GM19035 (cell line): ENCODE measurements at regions not wholly inside any gene's neighbourhood (a gene's known extent, or its start where the extent isn't known, plus 50 kb on each side); places are given as distances from the start of the nearest gene placed in this dataset.
"Not testable (repeated sequence)": the region's sequence is repeated elsewhere in the genome, so short reads cannot be mapped to it uniquely, and the experiment has no call there.

Experiments used
- ATAC-seq: cut with Tn5 transposase; IDR thresholded peaks from one replicate; pipeline ENCODE4 v1.9.1; 2021; ENCODE audit not compliant: unreplicated experiment

DNA sequence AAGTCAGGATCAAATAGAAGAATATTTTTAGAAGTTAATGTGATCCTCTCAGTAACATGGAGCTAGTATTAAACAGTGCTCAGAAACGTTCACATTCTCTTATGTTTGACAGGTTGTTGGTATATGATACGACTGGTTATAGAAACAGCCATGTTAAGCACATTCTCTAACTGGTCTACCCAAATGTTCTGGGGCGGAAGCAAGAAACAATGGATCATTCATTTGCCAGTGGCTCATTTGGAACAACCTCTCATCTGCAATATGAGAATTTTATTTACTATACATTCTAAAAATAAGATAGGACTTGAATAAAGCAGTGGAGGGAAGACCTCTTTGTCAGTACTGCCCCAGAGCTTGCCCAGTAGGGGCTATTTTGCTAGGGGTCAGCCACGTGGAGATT is 167.1 kb upstream of the FAM98A start:
- ATAC-seq: no peak

DNA sequence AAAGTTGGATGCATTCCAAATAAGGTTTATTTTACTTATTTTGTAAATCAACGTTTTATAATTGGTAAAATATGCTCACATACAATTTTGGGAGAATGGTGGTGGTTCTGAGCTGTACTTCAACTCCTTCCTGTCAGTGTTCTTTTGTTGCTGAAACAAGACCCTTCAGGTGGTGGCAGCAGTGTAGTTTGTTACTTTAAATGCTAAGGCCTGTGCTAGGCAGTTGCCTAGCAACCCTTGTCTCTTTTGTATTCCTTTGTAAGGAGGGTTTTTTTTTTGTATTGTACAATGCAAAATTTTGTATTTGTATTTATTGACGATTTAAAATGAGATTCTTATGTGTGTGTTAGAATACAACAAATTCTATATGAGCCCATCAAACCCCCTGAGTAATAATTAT is 166.0 kb upstream of the FAM98A start:
- no peak for ATAC-seq

DNA sequence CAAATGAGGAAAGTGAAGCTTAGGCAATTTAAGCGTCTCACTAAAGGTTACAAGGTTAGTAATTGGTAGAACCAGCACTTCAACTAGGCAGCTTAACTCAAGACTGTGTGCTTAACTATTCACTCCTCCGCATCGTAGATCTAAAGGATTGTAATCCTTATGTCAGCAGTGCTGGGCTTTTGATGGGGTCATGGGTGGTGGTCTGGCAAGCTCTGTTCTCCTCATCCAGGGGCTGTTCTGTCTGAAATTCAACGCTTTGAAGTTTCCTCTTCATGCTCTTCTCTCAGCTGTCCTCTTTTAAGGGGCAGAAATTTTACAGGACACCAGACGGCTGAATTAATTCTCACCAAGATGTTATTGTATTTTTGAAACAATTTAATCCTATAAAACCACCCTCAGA is 165.5 kb upstream of the FAM98A start:
- no peak for ATAC-seq

DNA sequence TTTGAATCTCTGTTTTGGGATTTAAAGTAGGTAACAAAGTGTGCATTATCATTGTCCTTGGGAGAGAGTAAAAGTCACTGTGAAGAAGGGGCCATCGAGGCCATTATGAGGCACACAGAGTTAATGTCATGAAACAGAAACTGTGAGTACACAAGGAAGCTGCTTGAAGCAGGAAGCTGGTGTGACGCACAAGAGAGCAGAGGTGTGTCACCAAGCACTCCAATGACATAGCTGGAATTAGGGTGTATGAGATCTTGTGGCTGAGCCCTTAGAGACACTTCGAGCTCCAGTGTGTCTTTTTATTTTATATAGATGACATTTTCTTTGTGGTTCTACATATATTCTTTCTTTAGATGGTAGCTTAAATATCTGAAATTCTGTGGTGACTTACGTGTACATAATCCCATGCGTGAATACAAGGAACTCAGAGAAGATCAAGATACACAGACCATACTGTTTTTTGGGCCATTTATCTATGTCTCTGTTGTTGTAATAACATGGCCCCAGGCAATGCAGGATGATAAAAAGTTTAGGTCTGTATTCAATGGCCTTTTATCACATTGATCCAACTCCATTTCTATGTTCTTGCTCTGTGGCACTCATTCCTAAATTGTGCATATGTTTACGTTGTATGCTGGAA is 164.7 kb upstream of the FAM98A start:
- no peak for ATAC-seq

DNA sequence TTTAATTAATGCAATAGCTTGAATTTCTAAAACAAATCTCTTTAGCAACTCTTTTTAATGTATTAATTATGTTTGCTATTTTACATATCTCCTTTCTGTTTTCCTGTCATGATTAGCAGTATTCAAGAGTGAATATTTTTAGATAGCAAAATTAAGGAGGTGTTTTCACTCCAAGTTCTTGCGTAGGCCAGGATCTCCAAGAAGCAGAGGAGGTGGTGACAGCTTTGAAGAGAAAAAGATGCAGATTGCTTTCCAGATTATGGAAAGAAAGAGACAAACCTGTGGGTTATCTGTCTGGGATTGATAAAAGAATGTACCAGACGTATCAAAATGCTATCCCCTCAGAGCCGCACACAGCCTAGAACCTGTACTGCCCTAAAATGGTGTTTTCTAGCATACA is 163.5 kb upstream of the FAM98A start:
- ATAC-seq: no peak

DNA sequence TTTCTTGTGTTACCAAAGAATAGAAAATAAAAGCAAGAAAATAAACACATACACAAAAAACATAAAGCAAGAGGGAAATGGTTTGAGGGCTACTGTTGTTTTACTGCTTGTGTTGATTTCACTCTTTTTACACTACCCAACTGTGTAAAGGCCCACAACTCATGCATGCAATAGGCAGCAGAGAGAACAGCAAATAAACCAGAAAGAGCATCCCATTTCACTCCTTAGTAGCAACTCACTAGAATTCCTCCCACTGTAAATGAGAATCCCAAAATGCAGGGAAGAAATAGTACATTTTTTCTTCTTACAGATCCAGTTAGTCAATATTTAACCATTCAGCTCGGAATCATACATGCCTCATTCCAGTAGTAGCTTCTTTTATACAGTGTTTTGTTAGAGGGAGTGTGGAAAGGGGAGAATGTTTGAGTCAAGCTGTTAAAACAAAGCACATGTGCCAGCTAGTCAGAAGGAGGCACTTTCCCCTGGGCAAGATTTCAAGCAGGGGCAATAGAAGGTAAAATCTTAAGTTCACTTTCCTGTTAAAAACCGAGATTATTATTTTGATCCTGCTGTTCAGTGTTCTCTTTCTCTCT is 147.2 kb upstream of the FAM98A start:
- no peak for ATAC-seq

DNA sequence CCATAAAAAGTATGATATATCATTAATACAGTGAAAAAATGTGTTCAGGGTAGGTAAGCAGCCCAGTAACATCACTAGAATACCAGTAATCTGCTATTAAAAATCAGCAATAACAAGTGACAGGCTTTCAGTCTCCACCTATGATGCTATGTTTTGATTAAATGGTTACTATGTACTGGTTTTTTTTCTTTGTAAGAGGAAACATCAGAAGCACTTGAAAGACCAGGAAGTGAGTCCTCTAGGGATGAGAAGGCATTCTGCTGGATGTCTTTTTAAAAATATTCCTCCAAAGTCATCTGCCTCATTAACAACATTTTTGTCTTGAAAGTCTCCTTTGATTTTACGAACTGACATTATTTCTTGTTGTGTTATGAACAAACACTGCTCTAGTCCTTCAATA is 136.0 kb upstream of the FAM98A start:
- ATAC-seq: no peak

DNA sequence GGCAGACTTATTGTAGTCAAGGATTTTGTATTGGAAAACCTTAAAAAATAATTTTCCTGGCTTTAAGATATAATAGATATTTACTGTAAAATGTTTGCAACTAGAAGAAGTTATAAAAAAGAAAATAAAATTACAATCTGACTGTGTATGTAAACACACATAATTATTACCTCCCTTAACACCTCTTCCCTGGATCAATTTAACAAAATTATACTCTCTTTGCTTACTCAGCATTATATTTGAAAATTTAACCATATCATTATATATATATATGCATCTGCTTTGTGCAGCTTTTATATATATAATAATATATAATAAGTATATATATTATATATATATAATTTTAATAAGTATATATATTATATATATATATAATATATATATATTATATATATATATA is 131.7 kb upstream of the FAM98A start:
- ATAC-seq: no peak

DNA sequence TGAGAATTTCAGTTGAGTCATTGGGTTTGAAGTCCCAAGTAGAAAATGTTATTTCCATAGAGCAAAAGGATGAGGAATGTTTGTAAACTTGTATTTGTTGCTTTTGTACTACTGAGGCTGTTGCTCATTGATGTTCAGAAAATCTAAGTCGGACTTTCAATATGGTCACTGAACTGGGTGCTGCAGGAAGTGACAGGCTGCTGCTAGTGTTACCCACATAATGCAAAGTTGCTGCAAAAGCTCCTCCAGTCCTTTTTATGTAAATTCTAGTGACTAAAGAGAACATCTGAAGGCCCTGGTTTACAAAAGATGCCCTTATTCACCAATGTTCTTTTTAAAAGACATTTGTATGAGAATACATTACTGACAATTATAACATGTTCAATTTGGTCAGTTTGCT is 131.1 kb upstream of the FAM98A start:
- ATAC-seq: no peak

DNA sequence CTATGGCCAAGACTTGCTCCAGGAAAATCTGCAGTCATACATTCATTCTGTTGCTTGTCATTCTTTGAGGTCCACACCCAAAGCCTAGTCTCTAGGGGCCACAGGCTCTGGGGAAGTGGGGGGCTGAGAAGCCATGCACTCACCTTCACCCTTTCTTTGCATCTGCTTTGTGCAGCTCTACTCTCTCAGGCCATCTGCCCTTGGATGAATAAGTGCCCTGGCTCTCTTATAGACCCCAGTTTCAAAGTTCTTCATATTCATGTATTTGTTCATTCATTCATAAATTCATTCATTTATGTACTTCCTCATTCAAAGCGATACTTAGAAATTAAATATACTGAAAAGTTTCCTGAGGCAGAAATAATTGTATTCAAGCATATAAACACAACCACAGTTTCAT is 130.3 kb upstream of the FAM98A start:
- ATAC-seq: no peak

DNA sequence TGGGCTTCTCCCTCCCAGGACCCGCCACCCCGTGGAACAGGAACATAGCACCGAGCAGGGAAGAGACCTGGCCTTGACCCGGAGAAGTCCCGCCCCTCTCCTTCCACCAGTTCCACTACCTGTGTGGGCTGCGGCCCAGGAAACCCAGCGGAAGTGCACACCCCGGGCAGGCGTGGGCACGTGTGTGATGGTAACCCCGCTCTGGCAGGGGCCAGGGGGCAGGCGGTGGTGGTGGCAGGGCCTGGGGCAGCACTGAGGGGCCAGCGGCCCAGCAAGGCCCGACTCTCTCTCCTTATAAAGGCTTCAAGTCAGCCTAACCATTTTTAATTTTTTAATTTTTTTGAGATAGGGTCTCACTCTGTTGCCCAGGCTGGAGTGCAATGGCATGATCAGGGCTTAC is 129.0 kb upstream of the FAM98A start:
- no peak for ATAC-seq

DNA sequence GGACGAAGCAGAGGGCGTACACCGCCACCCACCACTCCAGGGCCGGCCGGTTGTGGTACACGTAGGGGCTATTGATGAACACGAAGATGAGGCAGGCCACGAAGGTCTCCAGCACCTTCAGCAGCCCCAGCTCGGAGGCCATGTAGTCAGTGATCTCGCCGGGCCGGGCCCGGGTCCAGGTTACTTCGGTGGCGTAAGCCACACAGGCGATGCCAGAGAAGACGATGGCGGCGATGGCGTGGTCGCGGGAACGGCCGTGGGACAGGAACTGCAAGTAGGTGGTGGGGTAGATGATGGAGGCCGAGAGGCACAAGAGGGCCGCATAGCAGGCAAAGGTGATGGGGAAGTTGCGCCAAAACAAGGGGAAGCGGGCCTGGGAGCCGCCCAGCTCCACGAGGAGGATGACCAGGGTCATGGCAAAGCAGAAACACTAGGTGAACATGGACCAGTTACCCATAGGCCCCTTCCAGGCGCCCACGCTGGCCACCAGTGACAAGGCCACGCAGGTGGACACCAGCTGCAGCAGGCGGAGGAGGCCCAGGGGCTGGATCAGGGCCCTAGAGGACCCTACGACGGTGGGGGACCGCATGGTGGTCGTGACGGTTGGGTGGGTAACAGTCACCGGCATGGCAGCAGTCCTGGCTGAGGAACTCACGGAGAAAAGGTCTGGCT is 128.4 kb upstream of the FAM98A start:
- no peak for ATAC-seq

DNA sequence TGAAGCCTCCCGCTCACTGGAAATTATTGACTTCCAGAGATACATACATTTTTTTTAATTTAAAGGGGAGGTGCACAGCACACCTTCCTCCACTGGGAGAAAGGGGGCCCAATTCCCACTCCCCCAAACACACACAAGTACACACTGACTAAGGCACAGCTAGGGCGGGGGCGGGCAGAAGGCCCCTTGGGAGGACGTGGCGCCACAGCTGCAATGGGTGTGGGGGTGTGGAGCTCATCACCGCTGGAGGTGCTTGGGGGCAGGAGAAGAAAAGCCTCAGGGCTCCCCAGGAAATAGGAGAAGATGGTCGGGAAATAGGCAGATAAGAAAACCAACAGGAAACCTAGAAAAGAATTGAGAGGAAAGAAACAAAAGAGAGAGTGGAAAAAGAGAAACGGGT is 127.3 kb upstream of the FAM98A start:
- ATAC-seq: no peak

DNA sequence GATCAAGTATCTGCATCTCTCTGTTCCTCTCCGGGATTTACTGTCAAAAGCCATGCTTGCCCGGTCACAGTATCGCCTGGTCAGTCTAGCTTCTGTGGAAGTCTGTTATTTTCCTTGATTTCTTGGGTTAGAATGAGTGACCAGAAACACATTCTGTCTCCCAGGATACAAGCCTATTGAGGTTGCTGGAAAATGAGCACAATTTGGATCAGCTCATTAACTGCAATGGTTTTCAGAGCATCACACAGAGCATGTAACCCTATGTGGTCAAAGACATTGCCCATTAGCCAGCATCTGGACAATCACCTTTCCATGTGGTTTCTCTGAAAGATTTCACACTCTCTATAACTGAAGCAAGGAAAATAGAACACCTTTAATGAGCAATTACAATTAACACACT is 124.2 kb upstream of the FAM98A start:
- no peak for ATAC-seq

DNA sequence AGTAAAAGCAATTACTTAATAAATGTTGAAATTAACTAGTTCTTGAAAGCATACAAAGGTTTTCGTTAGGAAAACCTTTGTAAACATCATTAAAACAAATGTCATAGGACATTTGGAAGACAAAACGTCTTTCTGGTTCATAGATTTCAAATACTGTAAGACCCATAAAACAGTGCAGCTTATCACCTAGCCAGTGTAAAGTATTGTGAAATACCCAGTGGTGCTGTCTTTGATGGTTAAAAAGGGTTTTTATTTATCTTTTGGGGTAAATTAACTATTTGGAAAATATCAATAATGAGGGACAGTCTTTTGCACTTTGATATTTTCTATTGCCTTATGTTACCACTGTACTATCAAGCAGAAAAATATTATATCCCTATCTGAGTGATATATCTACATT is 120.0 kb upstream of the FAM98A start:
- no peak for ATAC-seq

DNA sequence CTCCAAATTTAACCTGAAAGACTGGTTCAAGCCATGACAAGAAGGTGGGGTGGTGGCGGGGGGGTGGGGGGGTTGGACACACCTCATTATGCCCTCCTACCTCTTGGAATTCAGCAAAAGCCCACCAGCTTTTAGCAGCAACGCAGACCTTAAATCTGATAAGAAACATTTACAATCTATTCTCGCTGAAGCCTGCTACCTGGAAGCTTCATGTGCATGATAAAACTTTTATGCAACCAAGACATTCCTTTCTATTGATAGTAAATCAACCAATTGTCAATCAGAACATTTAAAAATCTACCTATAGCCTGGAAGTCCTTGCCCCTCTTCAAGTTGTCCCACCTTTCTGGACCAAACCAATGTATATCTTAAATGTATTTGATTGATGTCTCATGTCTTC is 113.6 kb upstream of the FAM98A start:
- ATAC-seq: no peak

DNA sequence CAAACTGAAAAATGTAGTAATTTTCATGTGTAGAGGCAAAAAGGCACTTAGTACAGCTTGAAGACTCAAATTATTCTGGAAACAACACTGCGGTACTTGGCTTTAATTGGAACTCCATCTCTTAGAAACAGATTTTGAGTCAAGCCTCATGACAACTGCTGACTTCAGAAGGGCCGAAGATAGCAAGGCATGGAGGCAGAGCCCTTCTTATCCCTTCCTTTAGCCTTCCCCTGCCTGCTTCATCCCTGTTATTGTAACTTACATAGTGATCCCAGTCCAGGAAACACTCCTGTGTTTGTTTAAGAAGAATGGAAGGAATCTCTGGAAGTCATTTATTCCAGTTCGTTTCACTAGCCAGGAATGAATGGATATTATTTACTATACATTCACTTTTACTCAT is 110.9 kb upstream of the FAM98A start:
- ATAC-seq: no peak

DNA sequence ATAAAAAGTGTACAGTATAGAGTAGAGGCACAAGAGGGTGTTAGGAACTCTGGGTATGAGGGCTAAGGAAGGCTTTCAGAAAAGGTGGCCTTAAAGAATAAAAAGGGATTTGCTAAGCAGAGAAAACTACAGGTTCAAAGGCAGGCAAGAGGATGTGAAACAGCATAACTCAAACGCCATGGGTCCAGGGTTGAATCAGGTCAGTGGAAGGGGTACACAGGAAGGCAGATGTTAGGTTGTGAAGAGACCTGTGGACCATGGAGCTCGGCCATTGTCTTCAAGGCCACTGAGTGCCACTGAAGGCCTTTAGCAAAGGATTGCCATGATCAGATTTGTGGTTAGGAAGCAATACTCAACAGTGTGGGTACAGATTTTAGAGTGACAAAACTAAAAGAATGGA is 108.2 kb upstream of the FAM98A start:
- no peak for ATAC-seq

DNA sequence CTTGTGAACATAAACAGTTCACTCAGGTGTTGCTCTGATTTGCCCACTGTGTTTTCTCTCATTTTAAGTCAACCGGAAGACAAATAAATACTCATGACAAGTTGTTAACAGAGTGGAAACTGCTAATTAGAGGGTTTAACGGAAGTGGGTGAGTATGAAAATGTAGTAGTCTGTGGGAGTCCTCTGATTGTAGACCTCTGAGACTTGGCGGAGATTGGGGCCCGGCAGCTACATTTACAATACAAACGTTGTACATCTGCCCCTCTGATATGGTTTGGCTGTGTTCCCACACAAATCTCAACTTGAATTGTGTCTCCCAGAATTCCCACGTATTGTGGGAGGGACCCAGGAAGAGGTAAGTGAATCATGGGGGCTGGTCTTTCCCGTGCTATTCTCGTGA is 107.3 kb upstream of the FAM98A start:
- ATAC-seq: no peak

DNA sequence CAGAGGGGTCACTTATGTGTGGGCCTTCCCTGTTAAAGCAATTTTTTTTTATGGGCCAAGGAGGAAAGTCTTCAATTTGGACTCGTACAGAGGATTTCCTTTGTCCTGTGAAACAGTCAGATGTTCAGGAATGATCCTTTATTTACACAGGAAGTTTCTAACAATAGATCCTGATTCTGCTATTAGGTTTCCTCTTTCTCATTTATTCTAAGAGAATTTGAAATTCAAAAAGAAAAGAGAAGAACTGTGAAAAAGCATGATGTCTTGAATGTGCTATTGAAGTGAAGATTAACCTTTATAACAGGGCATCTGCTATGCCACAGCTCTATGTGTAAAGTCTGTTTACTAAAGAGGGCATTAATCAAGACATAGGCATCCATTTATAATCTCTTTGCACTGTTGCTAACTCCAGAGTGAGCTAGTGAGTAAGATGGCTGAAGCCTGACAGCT is 105.3 kb upstream of the FAM98A start:
- ATAC-seq: no peak

DNA sequence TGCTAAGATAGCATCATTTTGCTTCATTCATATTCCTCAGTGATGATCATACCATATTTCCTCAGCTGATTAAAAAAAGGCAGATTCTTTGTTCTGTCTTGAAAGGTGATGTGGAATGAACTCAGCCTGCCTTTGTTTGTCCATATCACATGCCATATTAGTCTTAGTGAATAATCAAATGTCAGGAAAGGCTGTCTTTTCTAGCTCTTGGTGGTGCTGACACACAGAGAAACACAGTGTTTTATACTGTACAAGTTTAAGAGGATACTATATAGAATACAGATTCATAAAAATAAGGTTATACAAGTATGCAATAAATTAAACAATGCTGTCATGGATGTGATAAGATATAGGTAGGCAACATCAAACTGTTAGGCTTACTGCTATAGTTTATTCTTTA is 97.1 kb upstream of the FAM98A start:
- no peak for ATAC-seq

DNA sequence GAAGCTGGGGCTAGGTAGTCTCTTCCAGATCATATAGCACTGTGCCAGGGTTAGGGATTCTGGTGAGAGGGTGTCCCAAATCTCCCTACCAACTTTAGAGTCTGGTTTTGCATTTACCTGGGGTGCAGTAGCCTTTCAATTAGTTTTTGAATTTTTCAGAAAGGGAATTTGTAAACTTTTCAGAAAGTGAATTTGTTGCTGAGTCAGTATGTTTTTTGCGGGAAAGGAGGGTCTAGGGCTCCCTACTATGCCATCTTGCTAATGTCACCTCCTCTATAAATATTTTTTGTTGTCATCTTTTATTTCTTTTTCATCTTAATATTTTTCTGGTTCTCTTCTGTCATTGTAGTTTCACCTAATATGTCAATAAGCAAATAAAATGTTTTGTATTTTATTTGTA is 95.8 kb upstream of the FAM98A start:
- ATAC-seq: no peak

DNA sequence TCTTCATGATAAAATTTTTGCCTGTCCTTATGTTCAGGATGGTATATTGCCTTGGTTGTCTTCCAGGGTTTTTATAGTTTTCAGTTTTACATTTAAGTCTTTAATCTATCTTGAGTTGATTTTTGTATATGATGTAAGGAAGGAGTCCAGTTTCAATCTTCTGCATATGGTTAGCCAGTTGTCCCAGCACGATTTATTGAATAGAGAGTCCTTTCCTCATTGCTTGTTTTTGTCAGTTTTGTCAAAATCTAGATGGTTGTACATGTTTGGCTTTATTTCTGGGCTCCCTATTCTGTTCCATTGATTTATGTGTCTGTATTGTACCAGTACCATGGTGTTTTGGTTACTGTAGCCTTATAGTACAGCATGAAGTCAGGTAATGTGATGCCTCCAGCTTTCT is 91.6 kb upstream of the FAM98A start:
- not testable (repeated sequence) for ATAC-seq
